GM19238 (cell line): ENCODE measurements at regions not wholly inside any gene's neighbourhood (a gene's known extent, or its start where the extent isn't known, plus 50 kb on each side); places are given as distances from the start of the nearest gene placed in this dataset.
"Not testable (repeated sequence)": the region's sequence is repeated elsewhere in the genome, so short reads cannot be mapped to it uniquely, and the experiment has no call there.

Experiments used
- DNase-seq: peaks from one replicate; pipeline ENCODE4 v3.0.0; 2011; ENCODE audit warnings: low spot score; ENCODE audit not compliant: insufficient read length

DNA sequence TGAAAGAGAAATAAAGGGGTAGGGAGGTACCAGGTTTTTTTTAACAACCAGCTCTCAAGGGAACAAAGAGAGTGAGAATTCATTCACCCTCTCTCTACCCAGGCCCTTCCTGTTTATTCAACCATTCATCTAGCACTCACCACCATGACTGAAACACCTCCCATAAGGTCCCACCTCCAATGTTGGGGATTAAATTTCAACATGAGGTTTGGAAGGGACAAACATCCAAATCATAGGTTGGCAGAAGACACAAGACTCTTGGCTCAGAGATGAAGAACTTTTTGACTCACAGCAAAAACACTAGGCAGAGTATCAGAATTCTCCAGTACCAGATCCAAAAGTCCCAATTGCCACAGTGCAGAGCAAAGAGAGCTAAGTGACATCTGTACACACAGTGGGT, 186.3 kb downstream of the EDN1 start:
- DNase-seq = no peak

DNA sequence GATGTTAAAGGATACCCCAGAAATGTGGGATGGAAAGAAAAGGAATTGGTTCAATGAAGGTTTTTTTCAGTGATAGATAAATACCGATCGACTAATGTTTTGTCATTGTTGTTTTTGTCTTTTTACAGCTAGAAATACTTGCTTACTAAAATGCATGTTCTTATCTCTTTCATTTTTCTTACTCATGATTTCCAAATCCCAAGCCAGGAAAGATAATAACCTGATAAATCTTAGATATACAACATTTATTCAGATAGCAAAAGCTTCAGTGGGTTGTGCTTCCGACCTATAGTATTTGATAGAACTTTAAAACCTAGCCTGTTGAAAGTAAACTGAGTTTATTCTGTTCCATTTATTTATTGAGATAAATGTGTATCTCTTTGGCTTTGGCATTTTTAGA, 187.5 kb downstream of the EDN1 start:
- DNase-seq = no peak

DNA sequence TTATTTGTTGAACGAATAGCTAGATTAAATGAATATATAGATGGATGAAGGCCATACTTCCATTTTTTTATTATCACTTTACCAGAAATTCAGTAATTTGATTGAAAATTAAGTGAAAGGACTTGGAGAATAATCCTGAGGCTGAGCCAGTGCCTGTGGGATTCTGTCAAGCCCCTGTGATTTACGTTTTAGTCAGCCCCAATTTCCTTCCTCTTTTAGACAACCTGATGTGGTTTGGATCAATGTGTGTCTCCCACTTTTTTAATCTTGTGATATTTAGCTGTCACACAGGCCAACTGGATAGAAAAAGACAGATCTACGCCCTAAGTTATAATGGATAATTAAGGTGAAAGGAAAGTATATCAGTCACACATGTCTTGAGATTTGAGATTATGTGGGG, 188.8 kb downstream of the EDN1 start:
- no peak for DNase-seq

DNA sequence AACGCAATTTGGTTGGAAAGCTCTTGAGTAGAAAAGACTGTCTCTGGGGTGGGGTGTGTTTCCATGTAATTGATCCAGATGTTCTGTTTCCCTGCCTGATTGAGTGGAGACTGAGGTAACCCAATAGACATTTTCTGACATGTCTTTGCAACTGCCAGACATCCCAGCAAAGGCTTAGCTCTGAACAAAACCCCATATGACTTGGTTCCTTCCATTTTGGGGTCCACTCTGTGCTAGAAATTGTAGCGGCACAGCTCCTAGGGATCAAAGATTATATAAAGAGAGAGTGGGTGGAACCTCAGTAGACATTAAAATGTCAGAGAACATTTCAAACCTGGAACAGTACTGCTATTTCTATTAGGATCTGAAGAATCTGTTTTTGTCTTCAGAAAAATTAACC, 189.3 kb downstream of the EDN1 start:
- DNase-seq = no peak

DNA sequence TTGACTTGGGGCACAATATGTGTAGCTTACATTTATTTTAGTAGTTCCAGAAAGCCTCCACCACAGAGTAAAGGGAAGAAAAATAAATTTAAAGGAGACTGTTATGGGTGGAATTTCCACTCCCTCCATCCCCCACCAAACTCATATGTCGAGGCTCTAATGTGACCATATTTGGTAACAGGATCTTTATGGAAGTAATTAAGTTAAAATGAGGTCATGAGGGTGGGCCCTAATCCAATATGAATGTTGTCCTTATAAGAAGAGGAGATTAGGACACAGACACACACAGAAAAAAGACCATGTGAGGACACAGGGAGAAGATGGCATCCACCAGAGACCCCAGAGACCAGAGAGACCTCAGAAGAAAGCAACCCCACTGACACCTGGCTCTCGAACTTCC, 189.7 kb downstream of the EDN1 start:
- no peak for DNase-seq

DNA sequence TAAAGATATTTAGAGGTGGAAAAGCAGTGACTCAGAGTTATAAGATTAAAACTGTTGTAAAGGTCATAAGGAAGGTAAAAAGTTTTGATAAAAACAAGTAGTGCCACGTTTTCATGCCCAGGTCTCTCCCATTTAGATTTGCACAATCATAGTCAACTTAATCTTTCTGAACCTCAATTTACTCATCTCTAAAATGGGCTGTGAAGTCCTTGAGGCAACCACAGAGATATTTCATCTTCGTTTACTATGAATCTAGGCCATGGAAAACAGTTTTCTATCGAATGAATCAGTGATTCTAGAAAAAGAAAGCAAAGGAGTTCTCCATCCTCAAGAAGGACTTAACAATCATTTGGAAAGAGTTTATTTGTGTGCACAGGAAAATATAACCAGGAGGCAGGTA, 190.2 kb downstream of the EDN1 start:
- DNase-seq = no peak

DNA sequence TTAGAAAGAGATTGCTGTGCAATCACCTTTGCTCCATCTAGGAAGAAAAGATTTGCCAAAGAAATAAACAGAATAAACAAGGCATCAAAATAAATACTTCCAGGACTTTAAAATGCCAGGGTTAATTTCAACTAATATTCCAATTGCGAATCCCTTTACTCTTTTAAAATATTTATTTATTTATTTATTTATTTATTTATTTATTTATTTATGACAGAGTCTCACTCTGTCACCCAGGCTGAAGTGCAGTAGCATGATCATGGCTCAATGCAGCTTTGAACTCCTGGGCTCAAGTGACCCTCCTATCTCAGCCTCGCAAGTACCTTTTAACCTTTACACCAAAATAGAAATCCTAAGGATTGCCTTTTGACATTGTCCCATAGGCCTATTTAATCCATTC, 191.1 kb downstream of the EDN1 start:
- DNase-seq = no peak

DNA sequence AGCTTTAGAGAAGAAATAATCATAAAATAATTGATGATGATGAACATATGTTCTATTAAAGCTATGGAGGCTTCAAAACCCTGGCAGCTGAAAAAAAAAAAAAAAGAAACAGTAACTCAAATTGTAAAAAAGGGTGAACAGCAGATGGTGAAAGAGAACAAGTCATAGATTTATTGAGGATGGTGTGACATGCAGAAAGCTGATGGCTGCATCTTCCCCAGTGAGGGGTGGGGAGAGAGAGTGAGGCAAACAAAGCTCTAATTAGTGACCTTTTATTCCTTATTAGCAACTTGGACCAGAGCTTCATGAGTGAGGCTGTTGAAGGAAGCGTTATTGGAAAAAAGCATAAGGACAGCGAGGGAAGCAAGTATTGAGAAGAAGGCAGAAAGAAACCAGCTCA, 191.7 kb downstream of the EDN1 start:
- DNase-seq = no peak

DNA sequence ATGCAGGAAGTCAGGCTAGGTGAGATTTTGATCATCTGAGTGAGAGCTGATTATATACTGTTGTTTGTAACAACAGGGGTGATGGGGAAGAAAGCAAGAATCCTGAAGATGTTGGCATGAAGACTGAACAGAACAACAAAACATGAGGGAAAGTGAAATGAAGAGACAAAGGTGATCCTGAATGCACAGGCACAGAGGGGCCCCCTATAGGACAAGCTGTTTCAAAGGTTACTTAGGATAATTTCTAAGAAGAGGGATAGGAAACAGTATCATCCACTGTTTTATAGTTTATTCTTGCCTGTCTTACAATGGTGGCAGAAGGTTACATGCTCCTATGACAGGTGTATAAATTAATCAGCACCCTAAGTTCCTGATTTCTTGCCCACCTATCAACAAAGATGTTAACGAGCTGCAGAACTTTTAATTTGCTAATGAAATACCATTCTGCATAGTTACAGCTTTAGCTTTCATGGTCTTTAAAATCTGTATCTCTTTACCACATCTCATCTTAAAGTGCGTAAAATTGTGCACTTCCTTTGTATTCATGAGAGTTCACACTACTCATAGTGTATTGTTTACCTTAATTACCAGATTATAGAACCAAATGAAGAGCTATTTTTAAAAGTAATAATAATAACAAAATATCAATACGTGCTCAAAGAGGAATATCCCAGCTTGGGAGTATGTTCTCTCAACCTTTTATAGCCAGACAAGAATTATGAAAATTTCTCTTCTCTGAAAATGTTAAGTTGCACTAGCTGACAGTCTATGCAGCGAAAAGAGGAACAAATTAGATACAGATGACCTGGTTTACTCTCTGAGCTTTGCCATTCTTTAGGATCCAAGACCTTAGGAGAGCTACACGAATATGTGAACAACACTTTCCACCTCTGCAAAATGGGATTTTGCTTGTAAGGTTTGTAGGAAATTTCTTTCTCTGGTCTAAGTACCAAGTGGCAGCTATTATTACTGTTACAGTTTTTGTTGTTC, 192.5 kb downstream of the EDN1 start:
- DNase-seq = no peak

DNA sequence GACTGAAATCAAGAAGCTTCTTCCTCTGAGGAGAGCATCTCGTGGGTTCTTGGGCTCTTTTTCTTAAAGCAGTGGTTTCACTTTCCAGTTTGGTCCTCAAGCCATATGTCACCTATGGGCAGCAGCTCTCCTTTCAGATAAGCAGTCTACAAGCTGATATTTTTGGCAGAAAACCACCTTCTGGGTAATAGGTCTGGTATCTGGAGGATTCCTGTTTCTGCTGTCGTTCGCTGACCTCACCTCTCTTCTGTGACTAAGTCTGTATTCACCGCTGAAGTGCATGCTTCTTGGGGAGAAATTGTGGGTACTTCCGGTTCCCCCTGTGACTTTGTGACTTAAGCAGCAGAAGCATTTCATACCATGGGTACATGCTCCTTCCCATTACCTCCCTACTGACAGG, 193.6 kb downstream of the EDN1 start:
- no peak for DNase-seq

DNA sequence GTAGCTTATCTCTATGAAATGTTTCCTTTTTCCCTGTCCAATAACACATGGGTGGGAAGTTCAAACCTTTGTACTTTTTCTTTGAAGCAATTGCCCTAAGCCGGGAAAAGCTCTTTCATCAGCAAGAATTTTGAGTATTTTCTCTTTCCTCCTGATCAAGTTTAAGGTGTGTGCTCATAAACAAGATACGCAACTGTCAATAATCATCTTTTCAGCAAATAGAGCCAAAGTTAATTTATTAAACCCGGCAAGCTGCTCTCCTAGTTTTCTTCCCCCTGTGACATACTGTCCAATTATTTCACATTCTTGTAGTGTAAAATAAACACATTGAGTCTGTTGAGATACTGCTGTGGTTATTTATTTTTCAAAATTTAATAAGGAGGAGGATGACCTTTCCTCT, 194.4 kb downstream of the EDN1 start:
- no peak for DNase-seq

DNA sequence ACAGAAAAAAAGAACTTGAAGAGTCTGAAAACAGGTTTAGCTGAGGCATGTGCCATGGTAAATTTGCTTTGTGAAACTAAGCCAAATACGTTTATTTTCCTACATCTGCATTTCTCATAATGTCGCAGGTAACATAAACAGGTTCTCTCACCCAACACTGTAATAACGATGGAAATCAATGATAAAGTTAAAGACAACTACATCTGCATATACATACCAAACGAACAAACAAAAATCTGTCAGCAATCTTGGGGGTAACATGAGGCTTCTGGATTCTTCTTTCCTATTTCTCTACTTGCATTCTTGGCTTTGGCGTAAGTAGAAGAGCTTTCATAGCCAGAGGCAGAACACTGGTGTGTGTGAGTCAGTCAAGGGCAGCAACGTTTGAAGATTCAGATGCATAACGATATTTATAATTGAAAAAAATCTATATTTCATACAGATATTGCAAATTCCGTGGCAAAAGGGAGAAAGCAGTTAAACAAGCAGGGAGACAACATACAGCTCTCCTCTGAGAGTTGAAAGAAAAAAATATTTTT, 195.1 kb downstream of the EDN1 start:
- no peak for DNase-seq

DNA sequence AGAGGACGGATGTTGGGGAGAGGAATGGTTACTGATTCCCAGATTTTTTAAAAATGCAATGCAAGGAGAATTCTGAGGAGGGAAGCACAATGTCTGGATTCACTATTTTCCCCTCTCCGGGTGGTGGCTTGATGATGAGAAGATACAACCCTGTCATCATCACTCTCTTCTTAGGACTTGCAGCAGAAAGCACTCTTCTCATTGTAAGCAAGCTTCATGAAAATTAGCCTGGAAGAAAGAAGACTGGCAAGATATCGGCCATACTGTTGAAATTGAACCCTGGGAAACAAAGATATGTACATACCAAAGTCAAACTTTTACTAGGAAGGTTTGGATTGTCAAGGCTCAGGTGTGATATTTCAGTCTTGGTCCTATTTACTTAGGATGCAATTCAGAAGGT, 195.7 kb downstream of the EDN1 start:
- DNase-seq = no peak

DNA sequence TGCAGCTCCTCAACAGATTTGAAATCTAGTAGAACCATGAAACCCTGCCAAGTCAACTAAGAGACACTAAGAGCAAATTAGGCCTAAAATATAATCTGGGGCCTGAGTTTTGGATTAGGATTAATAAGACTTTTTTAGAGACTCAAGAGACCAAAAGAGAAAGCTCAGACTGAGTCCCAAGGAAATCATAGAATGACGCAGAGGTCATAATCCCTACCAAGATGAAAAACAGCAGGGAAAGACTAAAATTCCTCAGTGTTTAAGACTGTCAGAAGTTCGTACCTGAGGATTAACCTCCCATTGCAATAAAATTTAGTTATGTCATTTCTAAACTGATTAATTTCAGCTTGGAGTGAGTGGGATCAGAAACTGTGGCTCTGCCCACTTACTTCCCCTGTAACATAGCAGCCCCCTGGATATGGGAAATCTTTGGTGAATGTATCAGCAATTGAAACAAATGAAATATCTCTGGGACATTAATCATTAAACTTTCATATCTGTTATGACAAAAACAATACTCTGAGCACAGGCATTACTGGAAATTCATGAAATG, 200.3 kb downstream of the EDN1 start:
- DNase-seq = no peak

DNA sequence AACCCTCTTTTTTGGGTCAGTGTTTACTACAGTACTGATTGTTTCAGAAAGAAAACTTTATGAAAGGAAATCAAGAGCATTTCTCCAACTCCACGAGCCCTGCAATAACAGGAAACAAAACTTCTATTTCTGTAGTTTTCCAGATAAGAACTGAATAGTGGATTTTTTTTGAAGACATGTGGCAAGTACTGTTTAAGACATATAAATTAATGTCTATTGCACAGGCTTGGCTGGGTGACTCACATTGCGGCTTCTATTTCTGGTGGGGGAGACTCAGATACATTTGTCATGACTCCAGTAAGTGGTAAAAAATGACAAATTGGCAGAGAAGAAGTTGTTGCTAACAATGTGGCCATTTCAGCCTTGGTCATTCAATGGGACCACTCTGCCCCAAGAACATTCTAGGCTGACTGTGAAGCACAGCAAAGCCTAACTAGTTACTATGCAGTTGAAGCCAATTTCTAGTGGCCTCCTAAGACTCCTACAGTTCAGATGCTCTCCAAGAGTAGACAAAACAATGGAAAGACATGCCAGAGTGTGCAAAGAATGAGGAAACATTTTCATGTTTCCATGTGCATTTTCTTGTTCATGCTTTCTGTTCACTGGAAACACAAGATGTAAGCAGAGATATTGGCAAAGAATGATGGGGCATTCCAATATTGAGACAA, 200.9 kb downstream of the EDN1 start:
- no peak for DNase-seq

DNA sequence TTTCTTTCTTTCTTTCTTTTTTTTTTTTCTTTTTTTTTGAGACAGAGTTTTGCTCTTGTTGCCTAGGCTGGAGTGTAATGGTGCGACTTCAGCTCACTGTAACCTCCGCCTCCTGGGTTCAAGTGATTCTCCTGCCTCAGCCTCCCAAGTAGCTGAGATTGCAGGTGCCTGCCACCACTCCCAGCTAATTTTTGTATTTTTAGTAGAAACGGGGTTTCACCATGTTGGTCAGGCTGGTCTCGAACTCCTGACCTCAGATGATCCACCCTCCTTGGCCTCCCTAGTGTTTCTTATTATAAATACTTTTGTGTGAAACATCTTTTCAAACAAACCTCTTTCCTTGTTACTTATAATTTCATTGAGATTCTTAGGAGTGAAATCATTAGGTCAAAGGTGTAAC, 202.8 kb downstream of the EDN1 start:
- DNase-seq = not testable (repeated sequence)

DNA sequence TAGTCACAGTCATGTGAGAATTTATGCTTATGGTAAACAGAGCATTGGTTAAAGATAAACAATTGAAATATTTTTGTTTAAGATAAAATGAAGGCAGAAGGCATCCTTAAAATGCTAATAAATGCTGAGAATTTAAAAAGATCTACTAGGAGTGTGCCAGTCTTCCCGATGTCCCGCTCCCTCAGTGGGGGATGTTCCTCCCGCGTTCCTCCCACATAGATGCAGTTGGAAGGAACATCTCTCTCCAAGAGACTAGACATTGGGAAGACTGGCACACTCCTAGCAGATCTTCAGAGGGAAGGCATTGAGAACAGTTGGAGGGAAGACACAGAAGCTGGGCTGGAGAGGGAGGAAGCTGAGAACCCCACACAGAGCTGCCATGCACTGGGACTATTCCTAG, 203.3 kb downstream of the EDN1 start:
- no peak for DNase-seq

DNA sequence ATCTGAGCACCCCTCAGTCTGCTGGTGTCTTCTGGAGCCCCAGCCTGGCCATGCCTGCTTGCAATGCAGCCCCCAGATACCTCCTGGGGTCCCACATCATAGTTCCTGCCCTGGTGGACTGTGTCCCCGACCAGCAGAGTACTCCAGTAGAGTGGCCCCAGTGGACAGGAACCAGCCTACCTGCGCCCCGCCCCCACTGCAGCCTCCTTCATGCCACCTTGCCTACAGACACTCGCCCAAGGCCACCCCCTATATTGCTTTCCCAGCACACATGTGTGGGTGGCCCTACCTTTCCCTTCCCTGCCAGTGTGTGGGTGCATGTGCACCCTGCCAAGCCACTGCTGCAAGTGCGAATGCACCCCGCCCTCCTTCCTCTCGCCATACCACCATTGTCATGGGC, 204.0 kb downstream of the EDN1 start:
- no peak for DNase-seq

DNA sequence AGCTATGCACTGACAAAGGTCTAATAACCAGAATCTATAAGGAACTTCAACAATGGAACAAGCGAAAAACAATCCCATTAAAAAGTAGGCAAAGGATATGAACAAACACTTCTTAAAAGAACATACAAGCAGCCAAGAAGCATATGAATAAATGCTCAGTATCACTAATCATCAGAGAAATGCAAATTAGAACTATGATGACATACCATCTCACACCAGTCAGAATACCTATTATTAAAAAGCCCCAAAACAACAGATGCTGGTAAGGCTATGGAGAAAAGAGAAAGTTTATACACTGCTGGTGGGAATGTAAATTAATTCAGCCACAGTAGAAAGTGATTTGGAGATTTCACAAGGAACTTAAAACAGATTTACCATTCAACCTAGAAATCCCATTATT, 211.8 kb downstream of the EDN1 start:
- no peak for DNase-seq

DNA sequence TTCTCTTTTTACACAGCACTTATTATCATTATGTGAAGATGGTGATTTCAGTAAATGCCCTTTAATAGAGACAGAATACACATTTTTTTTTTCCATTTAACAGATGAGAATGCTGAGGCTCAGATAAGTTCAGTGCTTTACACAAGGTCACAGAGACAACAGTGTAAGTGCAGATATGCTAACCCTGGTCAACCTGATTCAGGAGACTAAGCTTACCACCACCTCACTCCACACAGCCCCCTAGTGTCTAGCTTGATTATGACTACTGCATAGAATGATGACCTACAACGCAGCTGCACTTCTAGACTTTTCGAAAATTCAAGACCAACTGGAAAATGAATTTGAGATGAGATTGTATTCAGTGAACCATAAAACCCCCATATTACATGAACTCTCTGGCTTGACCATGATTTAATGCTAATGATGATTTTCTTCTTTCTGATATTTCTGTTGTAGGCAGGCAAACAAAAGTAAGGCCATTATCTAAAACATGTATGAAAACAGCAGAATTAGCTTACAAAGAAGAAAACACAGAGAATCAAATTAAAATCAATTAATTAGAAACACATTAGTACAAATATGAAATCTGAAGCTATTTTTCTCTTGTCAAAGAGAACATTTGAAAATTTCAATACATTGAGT, 212.1 kb upstream of the PHACTR1 start:
- no peak for DNase-seq

DNA sequence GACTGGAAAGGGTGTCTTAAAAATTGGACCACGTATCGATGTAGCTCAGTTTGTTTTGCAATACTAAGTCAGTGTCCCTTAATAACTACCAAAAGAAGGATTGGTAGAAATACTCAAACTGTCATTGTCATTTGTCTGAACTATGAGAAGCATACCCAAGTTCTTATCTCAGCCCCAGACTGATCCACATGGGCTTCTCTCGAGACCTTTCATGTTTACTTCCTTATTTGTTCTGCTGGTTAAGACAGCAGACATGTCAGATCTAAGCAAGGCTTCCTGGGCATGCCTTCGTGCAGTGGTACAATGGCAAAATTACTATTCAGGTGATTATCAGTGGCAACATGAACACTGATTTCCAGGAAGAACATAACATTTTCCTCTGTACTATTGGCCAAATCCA, 211.1 kb upstream of the PHACTR1 start:
- no peak for DNase-seq

DNA sequence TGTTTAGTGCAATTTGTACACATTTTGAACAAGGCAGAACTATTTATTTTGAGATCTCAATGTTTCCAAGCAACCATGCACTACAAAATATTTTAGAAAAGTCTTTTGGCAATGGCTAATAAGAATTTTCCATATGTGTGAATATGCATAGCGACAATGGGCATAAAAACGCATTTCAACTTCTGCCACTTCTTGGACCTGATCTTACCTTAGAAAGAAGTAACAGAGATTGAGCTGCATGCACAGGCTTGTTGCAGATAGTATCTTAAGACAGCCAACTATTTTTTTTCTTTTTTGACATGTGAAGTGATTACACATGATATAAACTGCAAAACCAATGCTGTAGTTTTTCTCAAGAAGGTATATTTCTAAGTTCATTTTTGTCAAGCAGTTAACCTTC, 210.4 kb upstream of the PHACTR1 start:
- no peak for DNase-seq
